SJSA1 (cell line): ENCODE measurements at regions not wholly inside any gene's neighbourhood (a gene's known extent, or its start where the extent isn't known, plus 50 kb on each side); places are given as distances from the start of the nearest gene placed in this dataset.
"Not testable (repeated sequence)": the region's sequence is repeated elsewhere in the genome, so short reads cannot be mapped to it uniquely, and the experiment has no call there.

Experiments
- DNase-seq, 2 experiments: peaks; one replicate each; pipeline ENCODE4 v3.0.0-alpha.2; 2015 to 2020; ENCODE audit warnings: low spot score in 2 of 2, low read depth in 1 of 2
- H3K27ac ChIP-seq: fragments of 250-450 bp; sonication (Bioruptor Pico); 2 replicates; pipeline ENCODE4 v1.5.1; 2020; ENCODE audit warnings: mild to moderate bottlenecking, moderate library complexity
- H3K27me3 ChIP-seq: fragments of 250-450 bp; sonication (Bioruptor Pico); replicated peaks from 2 replicates; pipeline ENCODE4 v1.5.1; 2020; ENCODE audit warnings: mild to moderate bottlenecking, moderate library complexity
- H3K36me3 ChIP-seq: fragments of 250-450 bp; sonication (Bioruptor Pico); 2 replicates; pipeline ENCODE4 v1.5.1; 2020; ENCODE audit warnings: mild to moderate bottlenecking
- H3K4me1 ChIP-seq: fragments of 250-450 bp; sonication (Bioruptor Pico); replicated peaks from 2 replicates; pipeline ENCODE4 v1.6.1; 2021; ENCODE audit warnings: mild to moderate bottlenecking
- H3K4me3 ChIP-seq: fragments of 250-450 bp; sonication (Bioruptor Pico); 2 replicates; pipeline ENCODE4 v1.5.1; 2020; ENCODE audit warnings: mild to moderate bottlenecking
- H3K9me3 ChIP-seq: fragments of 250-450 bp; sonication (Bioruptor Pico); replicated peaks from 2 replicates; pipeline ENCODE4 v1.5.1; 2020; ENCODE audit warnings: mild to moderate bottlenecking

DNA sequence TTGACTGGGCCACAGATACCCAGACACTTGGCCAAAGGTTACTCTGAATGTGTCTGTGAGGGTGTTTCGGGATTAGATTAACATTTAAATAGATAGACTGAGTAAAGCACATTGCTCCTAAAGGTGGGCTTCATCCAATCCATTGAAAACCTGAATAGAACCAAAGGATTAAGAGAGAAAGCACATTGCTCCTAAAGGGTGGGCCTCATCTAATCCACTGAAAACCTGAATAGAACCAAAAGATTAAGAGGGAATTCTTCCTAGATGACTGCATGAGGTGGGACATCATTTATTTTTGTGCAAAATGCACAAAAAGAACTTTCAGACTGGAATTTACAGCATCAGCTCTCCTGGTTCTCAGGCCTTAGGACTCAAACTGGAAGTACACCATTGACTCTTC lies 351.2 kb upstream of the PCDH10 start:
- Histone ChIP-seq H3K9me3 (no peaks in the 10 kb centered on the region; the same call in 1 of the 2 replicates), H3K4me1 (no peaks in the 10 kb centered on the region), H3K27ac (no peak overlapping the region), H3K36me3 (no peaks in the 10 kb centered on the region), H3K4me3 (no peak overlapping the region), H3K27me3 (no peaks in the 10 kb centered on the region)
- DNase-seq = no peak

DNA sequence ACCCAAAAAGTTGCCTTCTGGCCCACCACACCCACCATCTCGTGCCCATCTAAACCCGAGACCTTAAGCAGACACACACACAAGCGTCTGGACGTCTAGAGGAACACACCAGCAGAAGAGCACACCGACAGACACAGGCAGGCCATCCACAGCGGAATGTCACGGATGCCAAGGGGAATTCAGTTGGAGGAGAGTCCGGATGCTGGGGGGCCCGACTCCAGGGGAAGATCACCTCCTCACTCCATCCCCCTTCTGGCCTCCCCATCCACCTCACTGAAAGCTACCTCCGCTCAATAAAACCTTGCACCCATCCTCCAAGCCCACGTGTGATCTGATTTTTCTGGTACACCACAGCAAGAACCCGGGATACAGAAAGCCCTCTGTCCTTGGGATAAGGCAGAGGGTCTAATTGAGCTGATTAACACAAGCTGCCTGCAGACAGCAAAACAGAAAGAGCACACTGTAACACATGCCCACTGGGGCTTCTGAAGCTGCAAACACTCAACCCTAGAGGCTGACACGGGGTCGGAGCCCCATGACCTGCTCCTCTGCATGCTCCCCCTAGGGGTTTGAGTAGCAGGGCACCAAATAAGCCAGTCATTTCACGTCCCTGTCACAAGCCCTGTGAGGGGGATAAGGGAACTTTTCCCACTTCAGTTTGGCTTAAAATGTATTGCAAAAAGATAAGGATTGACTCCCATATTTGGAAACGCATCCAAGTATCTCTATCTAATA lies 339.6 kb upstream of the PCDH10 start:
- Histone ChIP-seq H3K4me1 (no peaks in the 10 kb centered on the region), H3K9me3 (no peaks in the 10 kb centered on the region), H3K4me3 (no peak overlapping the region), H3K36me3 (no peaks in the 10 kb centered on the region), H3K27ac (no peak overlapping the region), H3K27me3 (no peaks in the 10 kb centered on the region)
- no peak for DNase-seq

DNA sequence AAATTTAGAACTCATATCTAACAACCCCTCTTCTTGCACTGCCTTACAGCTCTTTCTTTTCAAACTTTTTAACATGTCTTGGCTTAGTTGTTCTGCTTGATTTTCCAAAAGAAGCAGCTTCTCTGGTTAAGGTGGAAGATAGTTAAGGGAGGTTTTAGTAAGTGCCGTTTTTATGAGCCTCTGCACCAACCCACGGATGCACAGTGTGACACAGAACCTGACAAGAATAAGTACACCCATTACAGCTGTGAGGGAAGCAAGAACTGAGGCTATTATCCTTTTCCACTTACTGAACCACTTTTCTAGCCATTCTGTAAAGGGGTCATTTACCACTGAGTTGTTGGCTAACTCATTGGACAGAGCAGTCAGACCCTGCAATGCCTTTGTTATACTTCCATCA lies 336.0 kb upstream of the PCDH10 start:
- not testable (repeated sequence) for H3K27ac ChIP-seq, H3K27me3 ChIP-seq, DNase-seq

DNA sequence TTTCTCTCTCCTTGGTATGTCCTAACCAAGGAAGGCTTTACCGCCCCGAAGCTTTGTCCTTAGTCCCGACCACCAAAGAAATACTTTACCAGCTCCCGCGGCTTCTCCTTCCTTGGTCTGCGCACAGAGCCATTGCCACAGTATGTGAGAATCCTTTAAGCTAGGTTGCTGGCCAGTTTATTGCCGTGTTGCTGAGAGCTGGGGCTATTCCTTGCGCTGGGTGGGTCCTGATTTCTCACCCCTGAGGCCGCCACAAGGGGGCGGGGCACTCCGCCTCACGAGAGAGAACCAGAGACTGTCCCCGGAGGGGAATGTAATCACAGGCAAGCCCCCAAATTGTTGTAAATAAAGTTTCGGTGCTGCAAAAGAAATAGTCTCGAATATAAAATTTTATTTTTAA lies 331.0 kb upstream of the PCDH10 start:
- no peak overlapping the region for H3K4me3 ChIP-seq
- no peaks in the 10 kb centered on the region for H3K4me1 ChIP-seq
- no peak overlapping the region for H3K27ac ChIP-seq
- no peaks in the 10 kb centered on the region for H3K27me3 ChIP-seq
- H3K9me3 ChIP-seq = no peaks in the 10 kb centered on the region
- no peaks in the 10 kb centered on the region for H3K36me3 ChIP-seq
- DNase-seq = no peak

More for the DNA sequence above, 336.0 kb upstream of the PCDH10 start:
- H3K4me1 ChIP-seq, H3K9me3 ChIP-seq, H3K36me3 ChIP-seq, H3K4me3 ChIP-seq: not testable (repeated sequence)

DNA sequence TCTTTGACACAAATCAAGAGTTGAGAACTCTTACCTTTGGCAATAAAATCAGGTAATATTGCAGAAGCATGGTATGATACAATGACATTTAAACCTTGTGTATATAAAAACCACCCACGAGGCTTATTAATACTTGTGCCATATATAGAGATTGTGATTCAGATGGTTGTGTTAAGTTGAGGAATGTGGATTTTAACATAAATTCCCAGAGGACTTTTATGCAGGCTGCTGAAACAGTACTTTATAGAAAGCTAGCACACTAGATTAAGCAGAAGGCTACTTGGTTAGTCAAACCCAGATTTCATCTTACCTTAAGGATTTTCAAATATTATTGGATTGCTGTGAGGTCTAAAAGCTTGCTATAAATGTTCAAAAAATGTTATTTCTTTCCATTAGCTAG lies 325.7 kb upstream of the PCDH10 start:
- no peaks in the 10 kb centered on the region for H3K4me1 ChIP-seq
- no peaks in the 10 kb centered on the region for H3K27me3 ChIP-seq
- no peak for DNase-seq
- no peaks in the 10 kb centered on the region for H3K36me3 ChIP-seq
- no peak overlapping the region for H3K27ac ChIP-seq
- H3K4me3 ChIP-seq = no peak overlapping the region
- H3K9me3 ChIP-seq = no peaks in the 10 kb centered on the region; the same call in 1 of the 2 replicates

DNA sequence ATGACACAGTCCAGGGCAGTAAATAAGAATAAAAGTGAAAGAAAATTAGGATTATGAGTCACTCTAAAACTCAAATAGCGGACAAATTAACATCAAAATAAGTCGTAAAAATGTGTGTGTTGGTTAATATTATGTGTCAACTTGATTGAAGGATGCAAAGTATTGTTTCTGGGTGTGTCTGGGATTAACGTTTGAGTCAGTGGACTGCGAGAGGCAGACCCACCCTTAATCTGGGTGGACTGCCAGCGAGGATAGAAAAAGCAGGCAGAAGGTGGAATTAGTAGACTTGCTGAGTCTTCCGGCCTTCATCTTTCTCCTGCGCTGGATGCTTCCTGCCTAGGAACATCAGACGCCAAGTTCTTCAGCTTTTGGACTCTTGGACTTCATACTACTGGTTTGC lies 324.3 kb upstream of the PCDH10 start:
- Histone ChIP-seq H3K9me3 (no peaks in the 10 kb centered on the region; the same call in 1 of the 2 replicates), H3K4me1 (no peaks in the 10 kb centered on the region), H3K27me3 (no peaks in the 10 kb centered on the region), H3K36me3 (no peaks in the 10 kb centered on the region), H3K27ac (no peak overlapping the region), H3K4me3 (no peak overlapping the region)
- DNase-seq = no peak

DNA sequence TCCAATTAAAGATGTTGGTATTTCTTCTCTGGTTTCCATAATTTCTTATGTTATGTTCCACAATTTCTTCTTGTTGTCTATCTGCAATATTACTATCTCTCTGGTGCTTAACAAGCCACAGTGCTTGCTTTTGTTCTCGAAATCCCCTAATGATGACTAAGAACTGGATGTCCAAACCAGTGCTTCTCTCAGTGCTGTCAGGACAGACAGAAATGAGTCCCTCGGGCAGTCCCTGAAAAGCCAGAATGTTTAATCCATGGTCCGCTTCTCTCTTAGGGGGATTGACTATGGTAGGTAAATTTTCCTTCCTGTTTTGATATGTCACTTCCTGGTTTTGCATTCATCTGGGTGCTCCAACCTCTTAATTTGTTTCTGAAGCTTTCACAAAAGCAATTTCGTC lies 321.6 kb upstream of the PCDH10 start:
- Histone ChIP-seq H3K4me3 (no peak overlapping the region), H3K36me3 (no peaks in the 10 kb centered on the region), H3K9me3 (no peaks in the 10 kb centered on the region; the same call in 1 of the 2 replicates), H3K27me3 (no peaks in the 10 kb centered on the region), H3K4me1 (no peaks in the 10 kb centered on the region), H3K27ac (no peak overlapping the region)
- no peak for DNase-seq

DNA sequence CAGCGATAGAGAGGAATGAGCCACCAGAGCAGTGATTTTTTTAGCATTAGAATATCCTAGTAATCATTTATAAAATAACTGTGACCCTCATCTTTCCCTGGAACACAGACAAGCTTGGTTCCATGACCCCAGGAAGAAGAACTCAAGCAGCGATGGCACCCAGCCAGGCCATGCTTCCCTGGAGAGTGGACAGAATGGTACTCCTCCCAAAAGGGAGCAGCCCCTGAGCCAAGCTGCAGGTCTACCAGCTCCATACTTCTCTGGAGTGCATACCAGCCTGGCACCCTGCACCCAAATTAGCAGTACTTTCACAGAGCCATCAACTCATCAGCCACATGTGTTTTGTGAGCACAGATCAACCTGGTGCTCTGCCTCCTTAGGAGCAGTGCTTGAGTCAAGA lies 310.9 kb upstream of the PCDH10 start:
- no peaks in the 10 kb centered on the region for H3K4me1 ChIP-seq
- DNase-seq = no peak
- H3K27ac ChIP-seq = no peak overlapping the region
- H3K27me3 ChIP-seq = no peaks in the 10 kb centered on the region
- no peaks in the 10 kb centered on the region for H3K36me3 ChIP-seq
- H3K4me3 ChIP-seq = no peak overlapping the region
- H3K9me3 ChIP-seq = no peaks in the 10 kb centered on the region

DNA sequence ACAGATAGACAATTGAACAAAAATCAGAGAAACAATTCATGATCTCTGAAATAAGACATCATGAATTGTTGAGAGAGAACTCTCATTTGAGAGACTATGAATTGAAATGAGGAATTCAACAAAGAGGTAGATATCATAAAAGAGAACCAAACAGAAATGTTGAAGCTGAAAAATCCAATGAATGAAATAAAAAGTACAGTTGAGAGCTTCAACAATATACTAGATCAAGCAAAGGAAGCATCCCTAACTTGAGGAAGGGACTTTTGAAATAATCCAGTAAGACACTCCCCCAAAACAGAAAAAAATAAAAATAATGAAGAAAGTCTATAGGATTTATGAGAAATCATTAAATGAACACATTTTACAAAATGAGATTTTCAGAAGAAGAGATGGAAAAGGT lies 310.0 kb upstream of the PCDH10 start:
- Histone ChIP-seq H3K9me3 (no peaks in the 10 kb centered on the region), H3K27ac (no peak overlapping the region), H3K4me1 (no peaks in the 10 kb centered on the region), H3K36me3 (no peaks in the 10 kb centered on the region), H3K4me3 (no peak overlapping the region), H3K27me3 (no peaks in the 10 kb centered on the region)
- no peak for DNase-seq

DNA sequence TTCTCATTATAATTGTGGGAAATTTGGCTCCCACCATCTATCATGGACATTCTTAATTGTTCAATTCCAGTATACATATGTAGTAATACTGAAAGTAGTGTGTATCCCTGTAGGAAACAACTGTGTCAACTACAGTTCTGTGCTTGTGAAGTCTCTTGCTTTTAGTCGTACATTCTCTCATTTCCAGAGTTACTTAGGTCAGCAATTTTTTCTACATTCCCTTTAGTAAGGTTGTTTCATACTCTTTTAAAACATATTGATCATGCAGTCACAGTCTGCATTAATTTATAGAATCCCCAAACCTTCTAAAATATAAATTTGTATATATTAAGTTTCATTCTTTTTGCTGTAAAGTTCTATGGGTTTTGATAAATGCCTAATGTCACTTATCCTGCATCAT lies 289.2 kb upstream of the PCDH10 start:
- no peaks in the 10 kb centered on the region for H3K9me3 ChIP-seq
- H3K4me3 ChIP-seq = no peak overlapping the region
- H3K27me3 ChIP-seq = no peaks in the 10 kb centered on the region
- H3K36me3 ChIP-seq = no peaks in the 10 kb centered on the region
- no peak overlapping the region for H3K27ac ChIP-seq
- DNase-seq = no peak
- H3K4me1 ChIP-seq = no peaks in the 10 kb centered on the region

DNA sequence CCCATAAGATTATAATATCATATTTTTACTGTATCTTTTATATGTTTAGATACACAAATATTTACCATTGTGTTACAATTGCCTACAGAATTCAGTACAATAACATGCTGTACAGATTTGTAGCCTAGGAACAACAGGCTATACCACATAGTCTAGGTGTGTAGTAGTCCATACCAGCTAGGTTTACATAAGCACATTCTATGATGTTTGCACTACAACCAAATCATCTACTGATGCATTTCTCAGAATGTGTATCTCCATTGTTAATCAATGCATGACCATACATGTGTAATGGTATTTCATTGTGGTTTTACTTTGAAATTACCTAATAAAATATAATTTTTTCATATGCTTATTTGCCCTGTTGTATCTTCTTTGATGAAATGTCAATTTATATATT lies 288.1 kb upstream of the PCDH10 start:
- H3K27ac ChIP-seq = no peak overlapping the region
- no peaks in the 10 kb centered on the region for H3K36me3 ChIP-seq

DNA sequence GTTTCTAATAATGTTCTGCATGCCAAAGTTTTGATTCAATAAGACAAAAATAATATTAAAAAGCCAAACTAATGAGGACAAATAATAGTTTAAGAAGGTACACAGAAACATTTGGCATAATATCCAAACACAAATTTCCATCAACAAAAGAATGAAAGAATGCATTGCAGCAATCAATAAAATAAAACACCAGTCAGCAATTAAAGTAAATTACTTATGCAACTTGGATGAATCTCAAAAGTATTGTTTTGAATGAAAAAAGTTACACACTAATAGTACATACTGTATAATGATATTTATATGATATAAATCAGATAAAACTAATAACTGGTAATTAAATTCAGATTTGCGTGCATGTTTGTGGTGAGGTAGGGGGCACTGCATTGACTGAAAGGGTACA lies 285.5 kb upstream of the PCDH10 start:
- Histone ChIP-seq H3K4me3 (no peak overlapping the region), H3K27me3 (no peaks in the 10 kb centered on the region), H3K9me3 (no peaks in the 10 kb centered on the region), H3K4me1 (no peaks in the 10 kb centered on the region), H3K27ac (no peak overlapping the region), H3K36me3 (no peaks in the 10 kb centered on the region)
- DNase-seq = no peak

More for the DNA sequence above, 288.1 kb upstream of the PCDH10 start:
- Histone ChIP-seq H3K4me3 (no peak overlapping the region), H3K9me3 (no peaks in the 10 kb centered on the region), H3K4me1 (no peaks in the 10 kb centered on the region), H3K27me3 (no peaks in the 10 kb centered on the region)
- DNase-seq = no peak

DNA sequence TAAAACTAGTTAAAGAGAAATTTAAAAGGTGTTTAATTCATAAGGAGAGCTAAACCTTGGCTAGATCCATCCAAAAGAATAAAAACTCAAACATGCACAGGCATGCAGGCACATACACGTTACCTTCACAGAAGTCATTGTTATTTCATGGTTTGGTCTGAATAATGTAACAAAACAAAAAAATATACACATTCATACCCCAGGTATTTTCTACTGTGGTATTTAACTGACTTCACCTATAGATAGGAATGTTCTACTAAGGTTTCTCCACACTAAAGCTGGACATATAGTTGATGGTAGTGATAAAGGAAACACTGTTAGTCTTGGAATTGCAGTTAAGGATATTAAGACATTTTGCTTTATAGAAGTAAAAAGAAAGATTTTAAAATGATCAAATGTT lies 283.6 kb upstream of the PCDH10 start:
- DNase-seq = no peak

DNA sequence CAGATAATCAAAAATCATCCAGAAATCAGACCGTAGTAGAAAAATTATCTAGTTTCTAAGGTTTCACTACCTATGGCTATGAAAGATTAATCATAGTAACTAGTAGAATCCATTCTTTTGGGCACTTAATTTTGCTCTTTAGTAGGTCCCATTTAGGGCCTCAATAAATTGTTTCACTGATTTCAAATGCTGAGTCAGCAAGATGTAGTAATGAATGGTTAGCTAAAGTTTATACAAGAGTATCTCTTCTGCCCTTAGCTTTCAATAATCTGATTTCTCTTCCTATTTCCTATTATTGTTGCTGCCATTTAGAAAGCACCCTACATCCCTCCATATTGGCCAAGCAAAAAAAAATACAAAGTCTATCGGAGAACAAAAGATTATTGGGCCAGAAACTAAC lies 283.2 kb upstream of the PCDH10 start:
- Histone ChIP-seq H3K36me3 (no peaks in the 10 kb centered on the region), H3K9me3 (no peaks in the 10 kb centered on the region), H3K4me1 (no peaks in the 10 kb centered on the region), H3K4me3 (no peak overlapping the region), H3K27ac (no peak overlapping the region), H3K27me3 (no peaks in the 10 kb centered on the region)
- no peak for DNase-seq

More for the DNA sequence above, 283.6 kb upstream of the PCDH10 start:
- Histone ChIP-seq H3K9me3 (no peaks in the 10 kb centered on the region), H3K4me1 (no peaks in the 10 kb centered on the region), H3K27me3 (no peaks in the 10 kb centered on the region), H3K4me3 (no peak overlapping the region), H3K27ac (no peak overlapping the region), H3K36me3 (no peaks in the 10 kb centered on the region)

DNA sequence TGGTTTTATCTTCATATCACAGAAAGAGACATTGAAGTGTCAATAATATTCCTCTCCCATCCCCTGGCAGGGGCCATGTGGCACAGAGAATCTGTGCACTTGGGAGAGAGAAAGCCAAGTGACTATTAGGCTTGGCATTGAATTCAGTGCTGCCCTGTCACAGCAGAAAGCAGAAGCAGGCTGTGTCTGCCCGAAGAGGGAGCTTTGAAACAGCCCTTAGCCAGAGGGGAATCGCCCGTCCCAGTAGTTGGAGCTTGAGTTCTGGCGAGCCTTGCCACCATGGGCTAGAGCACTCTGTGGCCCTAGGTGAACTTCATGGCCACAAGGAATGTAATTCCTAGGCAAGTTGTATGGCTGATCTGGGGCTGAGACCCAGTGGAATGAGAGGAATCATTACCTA lies 282.5 kb upstream of the PCDH10 start:
- Histone ChIP-seq H3K27ac (no peak overlapping the region), H3K4me1 (no peaks in the 10 kb centered on the region), H3K4me3 (no peak overlapping the region), H3K36me3 (no peaks in the 10 kb centered on the region), H3K9me3 (no peaks in the 10 kb centered on the region), H3K27me3 (no peaks in the 10 kb centered on the region)
- no peak for DNase-seq
